Keratinocyte (primary cell): ENCODE measurements at regions not wholly inside any gene's neighbourhood (a gene's known extent, or its start where the extent isn't known, plus 50 kb on each side); places are given as distances from the start of the nearest gene placed in this dataset.
A peak's percentile ranks its signal among the peaks of the same experiment; 100 is the strongest.

Source experiments
- DNase-seq: peaks from one replicate; pipeline ENCODE4 v3.0.0-alpha.2; 2011; ENCODE audit warnings: low read depth, missing footprints, low spot score
- FAIRE-seq: peaks from 2 replicates; lab custom pipeline; 2011; peaks lifted over from hg19 to GRCh38; lab: Jason Lieb, UNC
- H2AFZ ChIP-seq: 2 replicates; pipeline ENCODE4 v1.6.0; 2012; ENCODE audit warnings: low read length, control low read depth, inconsistent platforms; ENCODE audit not compliant: control insufficient read depth
- H3K27ac ChIP-seq: 2 replicates; pipeline ENCODE4 v1.5.1; 2011; ENCODE audit warnings: low read length; ENCODE audit not compliant: control insufficient read depth, insufficient read depth
- H3K27me3 ChIP-seq: 3 replicates; pipeline ENCODE4 v1.6.0; 2011; ENCODE audit warnings: low read length; ENCODE audit not compliant: control insufficient read depth, insufficient read depth; ENCODE audit errors: extremely low read depth
- H3K36me3 ChIP-seq, 2 experiments: 2 replicates in 1 of 2; 3 replicates in 1 of 2; pipeline ENCODE4 v1.5.1; 2011; ENCODE audit warnings: low read length in 2 of 2, mild to moderate bottlenecking in 1 of 2; ENCODE audit not compliant: control insufficient read depth in 2 of 2, insufficient read depth in 2 of 2; ENCODE audit errors: extremely low read depth in 1 of 2
- H3K4me1 ChIP-seq: 3 replicates; pipeline ENCODE4 v1.5.1; 2011; ENCODE audit warnings: low read length; ENCODE audit not compliant: control insufficient read depth, insufficient read depth; ENCODE audit errors: extremely low read depth
- H3K4me2 ChIP-seq: 3 replicates; pipeline ENCODE4 v1.6.0; 2011; ENCODE audit warnings: low read depth, low read length; ENCODE audit not compliant: control insufficient read depth, insufficient read depth; ENCODE audit errors: extremely low read depth
- H3K4me3 ChIP-seq, 3 experiments: fragments of 200-600 bp in 1 of 3; sonication (generic) in 1 of 3; 2 replicates in 2 of 3; 3 replicates in 1 of 3; pipeline ENCODE4 v1.5.1; 2011 to 2016; ENCODE audit warnings: low read length in 3 of 3, mild to moderate bottlenecking in 3 of 3, control low read depth in 2 of 3, inconsistent platforms in 1 of 3, low read depth in 1 of 3, mixed read lengths in 1 of 3, mixed run types in 1 of 3, moderate library complexity in 1 of 3; ENCODE audit not compliant: control insufficient read depth in 2 of 3, insufficient read depth in 2 of 3; ENCODE audit errors: extremely low read depth in 1 of 3
- H3K79me2 ChIP-seq: 2 replicates; pipeline ENCODE4 v1.6.0; 2012; ENCODE audit warnings: low read length; ENCODE audit not compliant: control insufficient read depth, insufficient read depth
- H3K9ac ChIP-seq: 3 replicates; pipeline ENCODE4 v1.6.0; 2011; ENCODE audit warnings: low read length; ENCODE audit not compliant: control insufficient read depth, insufficient read depth; ENCODE audit errors: extremely low read depth
- H3K9me1 ChIP-seq: 3 replicates; pipeline ENCODE4 v1.6.0; 2011; ENCODE audit warnings: low read length; ENCODE audit not compliant: control insufficient read depth, insufficient read depth; ENCODE audit errors: extremely low read depth
- H3K9me3 ChIP-seq: 2 replicates; pipeline ENCODE4 v1.5.1; 2012; ENCODE audit warnings: low read depth, low read length; ENCODE audit not compliant: control insufficient read depth
- H4K20me1 ChIP-seq: 3 replicates; pipeline ENCODE4 v1.6.0; 2011; ENCODE audit warnings: low read length; ENCODE audit not compliant: control insufficient read depth, insufficient read depth; ENCODE audit errors: extremely low read depth
- CTCF ChIP-seq, 3 experiments: IDR thresholded peaks in 1 of 3; conservative IDR thresholded peaks in 1 of 3; optimal IDR thresholded peaks in 1 of 3; 2 replicates in 2 of 3; 3 replicates in 1 of 3; pipeline versions ENCODE3 to v1.5.1; 2011; ENCODE audit warnings: low read length in 3 of 3, mild to moderate bottlenecking in 3 of 3, moderate library complexity in 2 of 3, control low read depth in 1 of 3, inconsistent platforms in 1 of 3; ENCODE audit not compliant: insufficient read depth in 2 of 3; ENCODE audit errors: extremely low read depth in 1 of 3
- EZH2 ChIP-seq: IDR thresholded peaks from one replicate; pipeline ENCODE4 v1.6.1; 2012; ENCODE audit warnings: inconsistent platforms, mild to moderate bottlenecking, low read length, moderate library complexity
- dilution Hi-C: fragments of 300-500 bp; cut with MboI; formaldehyde crosslinking; loops from one replicate; pipeline ENCODE4 v1.7.0; 2020; ENCODE audit warnings: low sequenced_read_pairs; ENCODE audit not compliant: extremely low pct_ligation_motif_present

GRCh38 chr10:36469585-36469984, 655.8 kb upstream of the ANKRD30A start:
- Histone ChIP-seq H2AFZ (peak overlapping the region; percentile 9), H3K4me3 (no peak overlapping the region), H3K4me2 (peak overlapping the region; percentile 53), H3K27me3 (no peaks in the 10 kb centered on the region), H3K9me3 (no peaks in the 10 kb centered on the region), H3K27ac (peak overlapping the region; percentile 78), H3K9me1 (no peaks in the 10 kb centered on the region), H4K20me1 (no peaks in the 10 kb centered on the region), H3K79me2 (no peaks in the 10 kb centered on the region), H3K4me1 (peaks cover 31% of the 10 kb centered on the region), H3K36me3 (no peaks in the 10 kb centered on the region), H3K9ac (peak overlapping the region; percentile 16)
- dilution Hi-C loops = no loop called here
- no peak for DNase-seq
- TF ChIP-seq CTCF (optimal IDR thresholded peaks at IDR 0.05 in 1 of 3, IDR thresholded peaks at IDR 0.05 in 1 of 3, conservative IDR thresholded peaks at IDR 0.05 in 1 of 3; ENCODE audit: extremely low read depth in 1 of 3, insufficient read depth in 2 of 3, low read length in 3 of 3) (no peak), EZH2 (no peak)
- FAIRE-seq = peak; percentile 99

DNA sequence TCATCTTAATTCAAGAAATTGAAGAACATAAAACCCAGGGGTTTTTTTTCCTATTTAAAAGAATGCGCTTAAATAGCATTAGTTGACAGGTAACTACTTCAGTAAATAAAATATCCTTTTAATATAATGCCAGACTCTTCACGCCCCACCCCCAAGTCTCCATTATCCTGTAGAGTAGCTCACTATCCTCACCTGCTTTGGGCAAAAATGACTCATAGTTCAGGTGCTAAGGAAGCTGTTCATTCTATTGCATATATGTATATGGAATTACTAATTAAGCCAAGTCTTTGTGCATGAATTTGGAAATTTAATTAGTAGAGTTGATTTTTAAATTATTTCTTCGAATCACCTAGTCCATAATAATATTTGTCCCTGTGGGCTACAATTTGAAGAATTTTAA, 656.8 kb upstream of the ANKRD30A start:
- Histone ChIP-seq H3K4me2 (peak overlapping the region; percentile 53), H3K36me3 (no peaks in the 10 kb centered on the region), H3K4me3 (no peak overlapping the region), H3K79me2 (no peaks in the 10 kb centered on the region), H3K9me3 (no peaks in the 10 kb centered on the region), H3K27ac (peak overlapping the region; percentile 78), H4K20me1 (no peaks in the 10 kb centered on the region), H3K9me1 (no peaks in the 10 kb centered on the region), H3K9ac (no peak overlapping the region), H3K4me1 (peaks cover 34% of the 10 kb centered on the region), H3K27me3 (no peaks in the 10 kb centered on the region), H2AFZ (no peak overlapping the region)
- peak; percentile 20 for FAIRE-seq
- no peak for DNase-seq
- no peak for TF ChIP-seq CTCF (optimal IDR thresholded peaks at IDR 0.05 in 1 of 3, IDR thresholded peaks at IDR 0.05 in 1 of 3, conservative IDR thresholded peaks at IDR 0.05 in 1 of 3; ENCODE audit: extremely low read depth in 1 of 3, insufficient read depth in 2 of 3, low read length in 3 of 3)
- TF ChIP-seq EZH2 = no peak
- dilution Hi-C loops = no loop called here
